Spinal cord (tissue), 9 donors: ENCODE measurements at regions not wholly inside any gene's neighbourhood (a gene's known extent, or its start where the extent isn't known, plus 50 kb on each side); places are given as distances from the start of the nearest gene placed in this dataset.

ENCODE experiments used
- DNase-seq, 6 donors: peaks; one replicate each; pipeline versions ENCODE4 v3.0.0 to v3.0.0-alpha.2; 2013 to 2015; ENCODE audit warnings: low spot score in 6 of 6, low read depth in 4 of 6
- H3K27ac ChIP-seq: one replicate; pipeline ENCODE4 v1.5.1; 2013; ENCODE audit warnings: low read depth, low read length, control low read depth
- H3K27me3 ChIP-seq: one replicate; pipeline ENCODE4 v1.6.1; 2013; ENCODE audit warnings: low read length; ENCODE audit not compliant: control insufficient read depth, insufficient read depth
- H3K36me3 ChIP-seq: one replicate; pipeline ENCODE4 v1.6.1; 2013; ENCODE audit warnings: low read length; ENCODE audit not compliant: control insufficient read depth, insufficient read depth
- H3K4me1 ChIP-seq: one replicate; pipeline ENCODE4 v1.6.1; 2013; ENCODE audit warnings: low read length; ENCODE audit not compliant: control insufficient read depth, insufficient read depth
- H3K4me3 ChIP-seq: one replicate; pipeline ENCODE4 v1.5.1; 2013; ENCODE audit warnings: low read depth, low read length, control low read depth
- H3K9me3 ChIP-seq: one replicate; pipeline ENCODE4 v1.6.1; 2013; ENCODE audit warnings: low read length; ENCODE audit not compliant: control insufficient read depth, insufficient read depth
- WGBS: methylation state at CpG from one replicate; pipeline ENCODE4 v1.1.5; 2013; ENCODE audit warnings: missing lambda C conversion rate; ENCODE audit not compliant: insufficient coverage; 5-methylcytosine and 5-hydroxymethylcytosine counted together
- donor health status: healthy.

DNA sequence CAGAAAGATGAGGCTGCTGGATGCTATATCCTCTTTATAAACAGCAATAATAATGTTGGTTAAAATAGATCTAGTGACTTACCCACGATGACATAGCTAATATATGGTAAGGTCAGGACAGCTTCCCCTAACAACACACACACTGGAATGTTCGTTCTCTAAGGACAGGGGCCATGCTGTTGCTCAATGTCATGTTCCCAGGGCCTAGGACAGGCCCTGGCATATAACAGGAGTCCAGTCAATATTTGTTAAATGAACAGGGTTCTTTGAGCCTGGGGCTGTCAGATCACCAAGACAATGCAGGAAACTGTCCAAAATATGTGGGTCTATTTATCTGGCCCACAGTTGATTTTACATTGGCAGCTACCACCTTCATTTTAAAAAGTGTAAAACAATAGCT, 207.1 kb upstream of the MEX3C start:
- H3K27me3 ChIP-seq, result no peaks in the 10 kb centered on the region
- no peaks in the 10 kb centered on the region for H3K4me1 ChIP-seq
- no CpG with 5 or more reads among the region's 2 CpGs for WGBS
- DNase-seq, result no peak
- no peaks in the 10 kb centered on the region for H3K36me3 ChIP-seq
- no peak overlapping the region for H3K27ac ChIP-seq
- H3K4me3 ChIP-seq, result no peak overlapping the region
- H3K9me3 ChIP-seq, result no peaks in the 10 kb centered on the region

- H3K36me3 ChIP-seq, result no peaks in the 10 kb centered on the region
- H3K9me3 ChIP-seq, result no peaks in the 10 kb centered on the region
- no peaks in the 10 kb centered on the region for H3K27me3 ChIP-seq
- no peak overlapping the region for H3K4me3 ChIP-seq
- no peak overlapping the region for H3K27ac ChIP-seq
- DNase-seq, result no peak
- 88% methylated on average over 2 of the region's 4 CpGs for WGBS
- H3K4me1 ChIP-seq, result no peaks in the 10 kb centered on the region
Observed at GRCh38 chr18:51405683-51406477, 208.4 kb upstream of the MEX3C start.

GRCh38 chr18:51417643-51418483, 220.4 kb upstream of the MEX3C start:
- Histone ChIP-seq H3K4me1 (no peaks in the 10 kb centered on the region), H3K27me3 (no peaks in the 10 kb centered on the region), H3K27ac (no peak overlapping the region), H3K9me3 (no peaks in the 10 kb centered on the region), H3K4me3 (no peak overlapping the region), H3K36me3 (no peaks in the 10 kb centered on the region)
- DNase-seq, result no peak
- 76% methylated on average over 6 of the region's 8 CpGs for WGBS

DNA sequence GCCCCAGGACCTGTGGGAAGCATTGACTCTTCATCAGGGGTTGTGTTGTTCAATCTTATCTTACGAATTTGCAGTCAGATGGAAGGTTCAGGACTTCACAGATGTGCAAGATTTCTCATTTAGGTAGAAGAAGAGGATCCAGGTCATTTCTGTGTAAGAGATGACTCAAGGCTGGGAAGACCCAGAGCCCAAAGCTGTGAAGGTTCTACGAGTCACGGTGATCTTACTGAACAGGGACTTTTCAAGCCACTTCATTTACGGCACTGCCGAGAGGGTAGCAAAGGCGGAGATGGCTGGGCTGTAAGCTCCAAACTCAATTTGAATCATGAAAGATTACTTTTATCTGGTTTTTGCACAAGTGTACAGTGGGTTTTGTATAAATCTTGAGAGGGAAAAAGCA, 228.0 kb upstream of the MEX3C start:
- Histone ChIP-seq H3K9me3 (no peaks in the 10 kb centered on the region), H3K27ac (no peak overlapping the region), H3K36me3 (no peaks in the 10 kb centered on the region), H3K27me3 (no peaks in the 10 kb centered on the region), H3K4me1 (no peaks in the 10 kb centered on the region), H3K4me3 (no peak overlapping the region)
- 84% methylated on average over 6 of the region's 6 CpGs for WGBS
- no peak for DNase-seq

GRCh38 chr18:51425889-51426288, 228.4 kb upstream of the MEX3C start:
- DNase-seq, result no peak
- no peaks in the 10 kb centered on the region for H3K4me1 ChIP-seq
- no peaks in the 10 kb centered on the region for H3K36me3 ChIP-seq
- WGBS, result 74% methylated on average over 3 of the region's 3 CpGs
- H3K4me3 ChIP-seq, result no peak overlapping the region
- no peaks in the 10 kb centered on the region for H3K9me3 ChIP-seq
- H3K27me3 ChIP-seq, result no peaks in the 10 kb centered on the region
- no peak overlapping the region for H3K27ac ChIP-seq

DNA sequence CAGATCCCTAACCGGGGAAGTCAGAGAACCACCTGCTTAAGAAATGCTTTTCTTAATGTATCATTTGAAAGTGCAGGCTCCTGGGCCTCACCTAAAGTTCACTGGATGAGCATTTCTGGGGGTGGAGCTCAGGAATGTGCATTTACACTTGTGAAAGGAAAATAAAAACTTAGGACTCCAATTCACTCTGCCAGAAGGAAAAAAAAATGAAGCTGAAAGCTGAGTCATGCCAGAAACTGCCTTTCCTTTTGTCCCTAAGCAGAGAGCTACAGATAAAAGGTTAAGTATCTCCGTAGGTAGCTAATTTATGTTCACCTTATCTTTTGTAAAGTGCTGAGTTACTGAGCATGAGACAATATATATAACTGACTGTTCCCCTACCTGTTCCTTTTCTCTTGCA, 229.5 kb upstream of the MEX3C start:
- no peak for DNase-seq
- Histone ChIP-seq H3K27me3 (no peaks in the 10 kb centered on the region), H3K4me1 (no peaks in the 10 kb centered on the region), H3K9me3 (no peaks in the 10 kb centered on the region), H3K27ac (no peak overlapping the region), H3K4me3 (no peak overlapping the region), H3K36me3 (no peaks in the 10 kb centered on the region)
- WGBS, result no CpG with 5 or more reads among the region's 2 CpGs

DNA sequence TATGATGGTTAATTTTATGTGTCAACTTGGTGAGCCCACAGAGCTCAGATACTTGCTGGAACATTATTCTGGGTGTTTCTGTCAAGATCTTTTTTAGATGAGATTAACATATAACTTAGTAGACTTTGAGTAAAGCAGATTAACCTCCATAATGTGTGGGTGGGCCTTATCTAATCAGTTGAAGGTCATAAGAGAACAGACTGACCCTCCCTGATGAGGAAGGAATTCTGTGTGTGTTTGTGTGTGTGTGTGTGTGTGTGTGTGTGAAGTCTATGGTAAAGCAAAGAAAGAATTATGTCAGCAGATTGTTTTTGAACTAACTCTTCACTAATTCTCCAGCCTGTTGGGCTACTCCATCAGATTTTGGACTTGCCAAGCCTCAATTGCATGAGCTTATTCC, 232.2 kb upstream of the MEX3C start:
- H3K36me3 ChIP-seq, result no peaks in the 10 kb centered on the region
- no peak overlapping the region for H3K27ac ChIP-seq
- no peaks in the 10 kb centered on the region for H3K4me1 ChIP-seq
- no peak overlapping the region for H3K4me3 ChIP-seq
- DNase-seq, result no peak
- no peaks in the 10 kb centered on the region for H3K9me3 ChIP-seq
- H3K27me3 ChIP-seq, result no peaks in the 10 kb centered on the region

GRCh38 chr18:51430538-51430937, 233.1 kb upstream of the MEX3C start:
- H3K36me3 ChIP-seq, result no peaks in the 10 kb centered on the region
- H3K9me3 ChIP-seq, result no peaks in the 10 kb centered on the region
- H3K4me3 ChIP-seq, result no peak overlapping the region
- H3K27ac ChIP-seq, result no peak overlapping the region
- no peak for DNase-seq
- WGBS, result no CpG with 5 or more reads among the region's 1 CpG
- H3K4me1 ChIP-seq, result no peaks in the 10 kb centered on the region
- H3K27me3 ChIP-seq, result no peaks in the 10 kb centered on the region

- no peak overlapping the region for H3K27ac ChIP-seq
- H3K27me3 ChIP-seq, result no peaks in the 10 kb centered on the region
- no peak overlapping the region for H3K4me3 ChIP-seq
- no peaks in the 10 kb centered on the region for H3K36me3 ChIP-seq
- WGBS, result no CpG with 5 or more reads among the region's 4 CpGs
- no peaks in the 10 kb centered on the region for H3K9me3 ChIP-seq
- H3K4me1 ChIP-seq, result no peaks in the 10 kb centered on the region
- no peak for DNase-seq
Observed at GRCh38 chr18:51433296-51433695, 235.8 kb upstream of the MEX3C start.

- Histone ChIP-seq H3K9me3 (no peaks in the 10 kb centered on the region), H3K36me3 (no peaks in the 10 kb centered on the region), H3K4me1 (no peaks in the 10 kb centered on the region), H3K4me3 (no peak overlapping the region), H3K27me3 (no peaks in the 10 kb centered on the region), H3K27ac (no peak overlapping the region)
- DNase-seq, result no peak
- WGBS, result 100% methylated on average over 1 of the region's 3 CpGs
Observed at GRCh38 chr18:51433881-51434280, 236.4 kb upstream of the MEX3C start.
